ENCODE measurements at regions not wholly inside any gene's neighbourhood (a gene's known extent, or its start where the extent isn't known, plus 50 kb on each side); places are given as distances from the start of the nearest gene placed in this dataset.

DNA sequence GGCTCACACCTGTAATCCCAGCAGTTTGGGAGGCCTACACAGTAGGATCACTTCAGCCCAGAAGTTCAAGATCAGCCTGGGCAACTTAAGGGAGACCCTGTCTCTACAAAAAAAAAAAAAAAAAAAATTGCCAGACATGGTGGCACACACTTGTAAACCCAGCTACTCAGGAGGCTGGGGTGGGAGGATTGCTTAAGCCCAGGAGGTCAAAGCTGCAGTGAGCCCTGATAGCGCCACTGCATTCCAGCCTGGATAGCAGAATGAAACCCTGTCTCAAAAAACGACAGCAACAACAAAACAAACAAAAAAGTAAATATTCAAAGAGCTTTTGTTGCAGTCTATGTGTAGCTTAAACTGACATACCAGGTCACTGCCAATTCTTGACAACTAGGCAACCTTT, 63.1 kb upstream of the TANK start:
- Histone ChIP-seq H3K36me3 (no peaks in the 10 kb centered on the region), H3K4me1 (no peaks in the 10 kb centered on the region), H3K4me3 (no peak overlapping the region), H3K27me3 (ENCODE audit: low read depth) (no peaks in the 10 kb centered on the region), H3K9me3 (replicated peaks) (no peaks in the 10 kb centered on the region), H3K27ac (replicated peaks) (peak overlapping the region; percentile 13)
- TF ChIP-seq, protein P1, sequence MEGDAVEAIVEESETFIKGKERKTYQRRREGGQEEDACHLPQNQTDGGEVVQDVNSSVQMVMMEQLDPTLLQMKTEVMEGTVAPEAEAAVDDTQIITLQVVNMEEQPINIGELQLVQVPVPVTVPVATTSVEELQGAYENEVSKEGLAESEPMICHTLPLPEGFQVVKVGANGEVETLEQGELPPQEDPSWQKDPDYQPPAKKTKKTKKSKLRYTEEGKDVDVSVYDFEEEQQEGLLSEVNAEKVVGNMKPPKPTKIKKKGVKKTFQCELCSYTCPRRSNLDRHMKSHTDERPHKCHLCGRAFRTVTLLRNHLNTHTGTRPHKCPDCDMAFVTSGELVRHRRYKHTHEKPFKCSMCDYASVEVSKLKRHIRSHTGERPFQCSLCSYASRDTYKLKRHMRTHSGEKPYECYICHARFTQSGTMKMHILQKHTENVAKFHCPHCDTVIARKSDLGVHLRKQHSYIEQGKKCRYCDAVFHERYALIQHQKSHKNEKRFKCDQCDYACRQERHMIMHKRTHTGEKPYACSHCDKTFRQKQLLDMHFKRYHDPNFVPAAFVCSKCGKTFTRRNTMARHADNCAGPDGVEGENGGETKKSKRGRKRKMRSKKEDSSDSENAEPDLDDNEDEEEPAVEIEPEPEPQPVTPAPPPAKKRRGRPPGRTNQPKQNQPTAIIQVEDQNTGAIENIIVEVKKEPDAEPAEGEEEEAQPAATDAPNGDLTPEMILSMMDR (IDR thresholded peaks at IDR 0.05; ENCODE audit: borderline replicate concordance) = no peak
- intact Hi-C loops (cut with micrococcal nuclease) = no loop called here
- DNase-seq = no peak

- Histone ChIP-seq H3K4me1 (no peaks in the 10 kb centered on the region), H3K9me3 (replicated peaks) (no peaks in the 10 kb centered on the region), H3K36me3 (no peaks in the 10 kb centered on the region), H3K4me3 (no peak overlapping the region), H3K27me3 (ENCODE audit: low read depth) (no peaks in the 10 kb centered on the region), H3K27ac (replicated peaks) (no peak overlapping the region)
- TF ChIP-seq, protein P1 (IDR thresholded peaks at IDR 0.05; ENCODE audit: borderline replicate concordance) = no peak
- intact Hi-C loops (cut with micrococcal nuclease) = no loop called here
- no peak for DNase-seq
Observed at GRCh38 chr2:161100211-161100895, 59.9 kb upstream of the TANK start.

DNA sequence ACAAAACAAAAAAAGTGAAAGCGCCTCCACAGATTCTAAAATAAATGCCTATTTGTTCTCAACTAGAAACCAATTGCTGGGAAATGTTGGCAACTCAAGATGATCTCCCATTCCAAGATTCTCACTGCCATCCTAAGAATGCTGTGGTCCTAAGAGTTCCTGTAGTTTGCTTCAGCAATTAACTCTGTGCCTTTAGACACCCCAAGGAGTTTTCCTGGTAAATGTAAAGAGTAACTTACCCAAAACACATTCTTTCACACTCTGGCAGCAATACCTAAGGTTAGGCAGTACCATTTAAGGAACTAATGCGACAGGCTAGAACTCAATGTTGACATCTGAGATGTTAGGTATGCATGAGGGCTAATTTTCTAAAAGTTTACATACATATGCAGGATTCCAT, 58.8 kb upstream of the TANK start:
- TF ChIP-seq, protein P1 (IDR thresholded peaks at IDR 0.05; ENCODE audit: borderline replicate concordance) = no peak
- no peak overlapping the region for H3K4me3 ChIP-seq
- no peak overlapping the region for H3K27ac ChIP-seq (replicated peaks)
- H3K9me3 ChIP-seq (replicated peaks) = no peaks in the 10 kb centered on the region
- DNase-seq = no peak
- H3K36me3 ChIP-seq = no peaks in the 10 kb centered on the region
- intact Hi-C loops (cut with micrococcal nuclease) = no loop called here
- no peaks in the 10 kb centered on the region for H3K27me3 ChIP-seq (ENCODE audit: low read depth)
- no peaks in the 10 kb centered on the region for H3K4me1 ChIP-seq

- H3K36me3 ChIP-seq = no peaks in the 10 kb centered on the region
- intact Hi-C loops (cut with micrococcal nuclease) = no loop called here
- H3K9me3 ChIP-seq (replicated peaks) = no peaks in the 10 kb centered on the region
- TF ChIP-seq, protein P1 (IDR thresholded peaks at IDR 0.05; ENCODE audit: borderline replicate concordance) = no peak
- H3K4me1 ChIP-seq = no peaks in the 10 kb centered on the region
- no peaks in the 10 kb centered on the region for H3K27me3 ChIP-seq (ENCODE audit: low read depth)
- peak overlapping the region; percentile 25 for H3K27ac ChIP-seq (replicated peaks)
- no peak for DNase-seq
- no peak overlapping the region for H3K4me3 ChIP-seq
Observed at GRCh38 chr2:161102770-161103450, 57.3 kb upstream of the TANK start.

- H3K36me3 ChIP-seq = no peaks in the 10 kb centered on the region
- H3K27ac ChIP-seq (replicated peaks) = no peak overlapping the region
- H3K9me3 ChIP-seq (replicated peaks) = no peaks in the 10 kb centered on the region
- no peaks in the 10 kb centered on the region for H3K4me1 ChIP-seq
- H3K4me3 ChIP-seq = no peak overlapping the region
- TF ChIP-seq, protein P1 (IDR thresholded peaks at IDR 0.05; ENCODE audit: borderline replicate concordance) = no peak
- no peaks in the 10 kb centered on the region for H3K27me3 ChIP-seq (ENCODE audit: low read depth)
- DNase-seq = no peak
- intact Hi-C loops (cut with micrococcal nuclease) = no loop called here
Observed at GRCh38 chr2:161103451-161103831, 56.8 kb upstream of the TANK start.
